Tibial artery (tissue), 4 donors: ENCODE measurements at regions not wholly inside any gene's neighbourhood (a gene's known extent, or its start where the extent isn't known, plus 50 kb on each side); places are given as distances from the start of the nearest gene placed in this dataset.

Source experiments
- DNase-seq, 2 donors: peaks; one replicate each; pipeline ENCODE4 v3.0.0-alpha.2; 2019
- H3K27ac ChIP-seq, 2 donors: fragments of 200-600 bp; sonication (generic) in 1 of 2; 1 replicate in 1 of 2; 2 replicates in 1 of 2; pipeline ENCODE4 v1.5.1; 2018 to 2019; ENCODE audit warnings: mild to moderate bottlenecking in 1 of 2
- H3K27me3 ChIP-seq, 2 donors: fragments of 200-600 bp; sonication (generic) in 1 of 2; one replicate each; pipeline versions ENCODE4 v1.5.1 to v1.6.0; 2016 to 2019
- H3K36me3 ChIP-seq, 3 donors: fragments of 200-600 bp; sonication (generic) in 2 of 3; one replicate each; pipeline ENCODE4 v1.5.1; 2016 to 2019; ENCODE audit warnings: mild to moderate bottlenecking in 2 of 3
- H3K4me1 ChIP-seq, 4 donors: fragments of 200-600 bp; sonication (generic) in 2 of 4; 1 replicate in 3 of 4; 2 replicates in 1 of 4; pipeline ENCODE4 v1.5.1; 2016 to 2019
- H3K4me3 ChIP-seq, 2 donors: fragments of 200-600 bp; sonication (generic) in 1 of 2; 1 replicate in 1 of 2; 2 replicates in 1 of 2; pipeline ENCODE4 v1.5.1; 2018 to 2019; ENCODE audit warnings: mild to moderate bottlenecking in 2 of 2
- H3K9me3 ChIP-seq, 3 donors: fragments of 200-600 bp; sonication (generic) in 1 of 3; one replicate each; pipeline ENCODE4 v1.5.1; 2016 to 2019
- intact Hi-C: fragments of 100-400 bp; cut with DNase I; formaldehyde crosslinking; loops from one replicate; pipeline ENCODE4 v1.15.0; 2023; ENCODE audit warnings: low total_unique reads
- TF ChIP-seq, protein P1 (sequence below), 2 experiments: fragments of 200-600 bp in 1 of 2; fragments of 450-650 bp in 1 of 2; IDR thresholded peaks; one replicate each; pipeline ENCODE4 v1.5.1; 2017 to 2019; ENCODE audit warnings: antibody characterized with exemption in 2 of 2, mild to moderate bottlenecking in 1 of 2, moderate library complexity in 1 of 2

DNA sequence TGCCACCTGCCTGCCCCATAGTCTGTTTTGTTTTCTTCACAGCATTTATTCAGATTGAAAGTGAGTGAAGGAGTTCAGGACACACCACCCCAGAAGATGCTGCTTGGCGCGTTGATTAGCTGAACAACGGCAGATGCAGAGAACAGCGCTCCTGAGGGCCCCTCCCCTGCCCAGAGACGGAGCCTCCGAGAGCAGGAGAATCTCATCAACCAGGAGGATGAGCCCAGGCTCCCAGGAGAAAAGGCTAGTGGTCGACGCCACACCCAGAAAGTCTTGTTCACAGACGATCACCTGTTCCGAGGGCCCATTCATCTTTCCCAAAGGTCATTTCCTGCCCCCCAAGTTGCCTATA, 180.4 kb upstream of the PPP1R26 start:
- intact Hi-C loops: no loop called here
- Histone ChIP-seq H3K27me3 (peaks cover 0 to 54% of the 10 kb centered on the region in 2 donors), H3K27ac (no peak overlapping the region), H3K9me3 (no peaks in the 10 kb centered on the region), H3K36me3 (no peaks in the 10 kb centered on the region), H3K4me1 (no peaks in the 10 kb centered on the region), H3K4me3 (no peak overlapping the region)
- TF ChIP-seq, protein P1, sequence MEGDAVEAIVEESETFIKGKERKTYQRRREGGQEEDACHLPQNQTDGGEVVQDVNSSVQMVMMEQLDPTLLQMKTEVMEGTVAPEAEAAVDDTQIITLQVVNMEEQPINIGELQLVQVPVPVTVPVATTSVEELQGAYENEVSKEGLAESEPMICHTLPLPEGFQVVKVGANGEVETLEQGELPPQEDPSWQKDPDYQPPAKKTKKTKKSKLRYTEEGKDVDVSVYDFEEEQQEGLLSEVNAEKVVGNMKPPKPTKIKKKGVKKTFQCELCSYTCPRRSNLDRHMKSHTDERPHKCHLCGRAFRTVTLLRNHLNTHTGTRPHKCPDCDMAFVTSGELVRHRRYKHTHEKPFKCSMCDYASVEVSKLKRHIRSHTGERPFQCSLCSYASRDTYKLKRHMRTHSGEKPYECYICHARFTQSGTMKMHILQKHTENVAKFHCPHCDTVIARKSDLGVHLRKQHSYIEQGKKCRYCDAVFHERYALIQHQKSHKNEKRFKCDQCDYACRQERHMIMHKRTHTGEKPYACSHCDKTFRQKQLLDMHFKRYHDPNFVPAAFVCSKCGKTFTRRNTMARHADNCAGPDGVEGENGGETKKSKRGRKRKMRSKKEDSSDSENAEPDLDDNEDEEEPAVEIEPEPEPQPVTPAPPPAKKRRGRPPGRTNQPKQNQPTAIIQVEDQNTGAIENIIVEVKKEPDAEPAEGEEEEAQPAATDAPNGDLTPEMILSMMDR (IDR thresholded peaks at IDR 0.05): no peak
- no peak for DNase-seq

GRCh38 chr9:135299651-135300345, 179.8 kb upstream of the PPP1R26 start:
- Histone ChIP-seq H3K4me3 (no peak overlapping the region), H3K36me3 (no peaks in the 10 kb centered on the region), H3K4me1 (no peaks in the 10 kb centered on the region), H3K27me3 (peaks cover 0 to 56% of the 10 kb centered on the region in 2 donors), H3K9me3 (no peaks in the 10 kb centered on the region), H3K27ac (no peak overlapping the region)
- TF ChIP-seq, protein P1 (IDR thresholded peaks at IDR 0.05): no peak
- no peak for DNase-seq
- intact Hi-C loops: no loop called here

DNA sequence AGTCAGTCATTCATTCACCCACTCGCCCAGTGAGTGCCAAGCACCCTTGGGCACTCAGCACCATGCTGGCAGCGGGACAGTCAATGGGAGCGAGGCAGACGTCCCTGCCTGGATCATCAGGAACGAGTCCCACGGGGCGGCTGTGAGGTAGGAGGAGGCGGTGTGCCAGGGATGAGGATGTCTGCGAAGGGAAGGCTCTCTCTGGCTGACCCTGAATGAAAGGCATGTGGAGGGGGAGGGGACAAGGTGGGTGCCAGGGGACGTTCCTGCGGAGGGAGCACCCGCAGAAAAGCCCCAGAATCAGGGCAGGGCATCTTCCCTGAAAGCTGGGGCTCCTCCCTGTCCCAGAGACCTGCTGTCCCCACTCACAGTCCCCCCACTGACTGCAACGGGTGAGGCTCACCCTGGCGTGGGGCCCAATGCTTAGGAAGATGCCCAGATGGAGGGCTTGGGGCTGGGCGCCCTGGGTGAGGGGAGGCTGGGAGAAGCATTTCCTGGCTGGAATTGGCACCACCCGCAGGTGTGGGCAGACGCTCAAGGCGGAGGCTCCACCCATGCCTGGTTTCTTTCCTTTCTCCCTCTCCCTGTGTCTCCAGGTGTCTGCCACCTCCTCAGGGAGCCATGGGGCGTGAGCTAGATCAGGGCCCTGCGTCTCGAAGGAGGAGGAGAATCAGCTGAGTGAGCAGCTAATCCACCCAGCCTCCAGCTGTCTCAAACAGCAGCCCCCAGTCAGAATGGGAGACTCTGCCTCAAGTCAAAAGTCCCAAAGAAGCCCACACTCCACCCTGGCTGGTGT, 179.0 kb upstream of the PPP1R26 start:
- intact Hi-C loops: no loop called here
- no peaks in the 10 kb centered on the region for H3K36me3 ChIP-seq
- H3K27me3 ChIP-seq: peaks cover 0 to 60% of the 10 kb centered on the region in 2 donors
- H3K4me1 ChIP-seq: no peaks in the 10 kb centered on the region
- no peak for DNase-seq
- no peak overlapping the region for H3K4me3 ChIP-seq
- no peaks in the 10 kb centered on the region for H3K9me3 ChIP-seq
- TF ChIP-seq, protein P1 (IDR thresholded peaks at IDR 0.05): no peak
- no peak overlapping the region for H3K27ac ChIP-seq

DNA sequence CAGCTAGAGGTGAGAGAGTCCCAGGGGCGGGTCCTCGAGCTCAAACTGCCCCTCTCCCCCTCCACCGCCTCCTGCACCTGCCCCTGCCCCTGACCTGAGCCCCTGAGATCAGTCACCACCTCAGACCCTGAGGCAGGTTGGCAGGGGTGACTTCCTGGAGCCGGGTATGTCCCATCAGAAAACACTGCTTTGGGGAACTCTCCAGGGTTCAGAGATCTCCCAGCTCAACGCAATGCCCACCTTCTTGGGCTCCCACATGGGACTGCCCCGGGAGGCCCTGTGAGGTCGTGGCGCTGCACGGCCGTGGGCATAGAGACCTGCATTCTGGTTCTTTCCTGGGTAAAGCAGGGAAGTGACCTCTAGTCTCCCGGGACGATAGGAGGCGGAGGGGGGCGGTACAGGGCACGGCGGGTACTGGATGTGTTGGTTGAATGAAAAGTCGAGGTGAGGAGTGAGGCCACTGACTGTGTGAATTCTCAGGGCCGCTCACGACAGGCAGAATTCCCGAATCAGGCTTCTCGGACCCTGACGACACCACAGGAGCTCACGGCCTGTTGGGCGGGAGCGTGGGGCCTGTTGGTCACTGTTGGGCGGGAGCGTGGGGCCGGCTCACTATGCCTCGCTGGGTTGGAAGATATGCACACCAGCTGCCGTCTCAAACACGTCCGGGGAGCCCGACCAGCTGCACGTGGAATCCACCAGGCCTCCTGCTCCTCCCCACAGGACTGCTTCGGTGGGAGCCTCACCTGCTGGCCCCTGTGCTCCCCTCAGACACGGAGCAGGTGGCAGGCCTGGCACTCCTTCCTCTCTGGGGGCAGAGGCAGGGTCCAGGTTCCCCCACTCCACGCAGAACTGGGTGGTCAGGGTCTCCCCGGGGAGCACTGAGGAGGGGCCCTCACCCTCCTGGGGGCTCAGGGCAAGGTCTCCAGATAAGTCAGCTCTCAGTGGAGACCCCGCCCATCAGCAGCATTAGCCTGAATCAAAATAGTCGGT, 178.0 kb upstream of the PPP1R26 start:
- intact Hi-C loops: no loop called here
- Histone ChIP-seq H3K4me3 (no peak overlapping the region), H3K9me3 (no peaks in the 10 kb centered on the region), H3K4me1 (no peaks in the 10 kb centered on the region), H3K27me3 (peaks cover 0 to 60% of the 10 kb centered on the region in 2 donors), H3K27ac (no peak overlapping the region), H3K36me3 (no peaks in the 10 kb centered on the region)
- TF ChIP-seq, protein P1 (IDR thresholded peaks at IDR 0.05): no peak
- DNase-seq: no peak
